Pancreas (tissue), 10 donors: ENCODE measurements at regions not wholly inside any gene's neighbourhood (a gene's known extent, or its start where the extent isn't known, plus 50 kb on each side); places are given as distances from the start of the nearest gene placed in this dataset.

ENCODE experiments used
- ATAC-seq, 4 donors: fragments of 200-7000 bp; cut with Tn5 transposase; one replicate each; pipeline versions ENCODE4 v1.8.0 to v1.9.1; 2020; ENCODE audit warnings: mild to moderate bottlenecking in 4 of 4, moderate library complexity in 4 of 4
- DNase-seq, 6 donors: peaks; one replicate each; pipeline ENCODE4 v3.0.0-alpha.2; 2020
- FAIRE-seq: peaks from 2 replicates; lab custom pipeline; 2012; peaks lifted over from hg19 to GRCh38; lab: Jason Lieb, UNC
- H3K27ac ChIP-seq, 4 donors: fragments of 200-600 bp; sonication (generic); 1 replicate in 3 of 4; 2 replicates in 1 of 4; pipeline versions ENCODE4 v1.5.0 to v1.8.0; 2020
- H3K27me3 ChIP-seq, 4 donors: fragments of 200-600 bp; one replicate each; pipeline ENCODE4 v1.8.0; 2021
- H3K36me3 ChIP-seq, 3 donors: fragments of 200-600 bp; sonication (generic) in 1 of 3; one replicate each; pipeline versions ENCODE4 v1.5.0 to v1.8.0; 2020 to 2021
- H3K4me1 ChIP-seq, 3 donors: fragments of 200-600 bp; one replicate each; pipeline ENCODE4 v1.8.0; 2021
- H3K4me3 ChIP-seq, 4 donors: fragments of 200-600 bp; sonication (generic) in 2 of 4; one replicate each; pipeline versions ENCODE4 v1.5.0 to v1.8.0; 2020 to 2021
- H3K9me3 ChIP-seq, 4 donors: fragments of 200-600 bp; one replicate each; pipeline ENCODE4 v1.8.0; 2021
- CTCF ChIP-seq, 4 donors: fragments of 200-600 bp; sonication (generic) in 3 of 4; IDR thresholded peaks; one replicate each; pipeline versions ENCODE4 v1.5.0 to v1.8.0; 2021; ENCODE audit warnings: antibody characterized with exemption in 4 of 4
- WGBS, 2 donors: extraction: QIAGEN DNeasy Blood & Tissue Kit; methylation state at CpG; one replicate each; pipeline ENCODE4 v1.1.7; 2013; 5-methylcytosine and 5-hydroxymethylcytosine counted together
- intact Hi-C, 3 donors: fragments of 100-400 bp; cut with DNase I; formaldehyde crosslinking; loops; one replicate each; pipeline versions ENCODE4 v1.11.1 to v1.14.2; 2022
- donor health status: healthy with polysubstance abuse.
- donor health status: DM: no; HTN: no; CAD: no; lungs with moderate emphysema.
- donor health status: DM: no; HTN: no; CAD: no.
- donor health status: control.
- donor health status: control.
- donor health status: Bipolar disorder and iron deficiency.
- donor health status: DM: yes; HTN: yes; CAD: no.
- donor health status: DM: no; HTN: no; CAD: no.
- donor health status: DM: no; HTN: no; CAD: no.
- donor health status: DM: yes; HTN: yes; CAD: no.

- H3K9me3 ChIP-seq, result no peaks in the 10 kb centered on the region
These were observed 431.7 kb downstream of the EFNB2 start for GRCh38 chr13:106103779-106104178.

GRCh38 chr13:106102786-106103185, 432.7 kb downstream of the EFNB2 start:
- WGBS, 2 donors, result 84 to 92% methylated on average over 4 of the region's 4 CpGs
- no peak for TF ChIP-seq CTCF (IDR thresholded peaks at IDR 0.05)
- Histone ChIP-seq H3K9me3 (no peaks in the 10 kb centered on the region), H3K36me3 (no peaks in the 10 kb centered on the region), H3K4me3 (no peak overlapping the region), H3K27ac (no peak overlapping the region), H3K4me1 (no peaks in the 10 kb centered on the region), H3K27me3 (no peaks in the 10 kb centered on the region)
- no peak for ATAC-seq
- intact Hi-C loops, result no loop called here
- no peak for FAIRE-seq
- DNase-seq, result no peak

More at GRCh38 chr13:106103779-106104178, 431.7 kb downstream of the EFNB2 start:
- WGBS, 2 donors, result 90 to 92% methylated on average over 10 of the region's 10 CpGs
- FAIRE-seq (no peak), DNase-seq (no peak), ATAC-seq (no peak)
- Histone ChIP-seq H3K4me3 (no peak overlapping the region), H3K36me3 (no peaks in the 10 kb centered on the region), H3K27me3 (no peaks in the 10 kb centered on the region), H3K4me1 (no peaks in the 10 kb centered on the region), H3K27ac (no peak overlapping the region)
- no peak for TF ChIP-seq CTCF (IDR thresholded peaks at IDR 0.05)
- intact Hi-C loops, result no loop called here

DNA sequence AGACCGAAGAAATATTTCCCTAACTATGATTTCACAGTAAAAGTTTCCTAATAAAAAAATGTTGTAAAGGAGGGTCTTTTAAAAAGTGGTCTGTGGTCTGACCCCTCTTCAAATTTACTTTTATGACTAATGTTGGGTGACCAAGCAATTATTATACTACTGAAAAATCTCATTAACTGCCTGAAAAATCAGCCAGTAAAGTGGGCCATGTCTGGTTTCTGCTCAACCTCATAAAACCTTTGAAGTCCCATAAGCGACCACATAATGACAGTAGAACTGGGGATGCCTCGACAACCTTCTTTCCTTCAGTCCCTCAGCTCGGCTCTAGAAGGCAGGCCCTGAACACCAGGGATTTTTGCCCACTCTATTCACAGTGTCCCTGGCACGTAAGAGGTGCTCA, 434.3 kb downstream of the EFNB2 start:
- Histone ChIP-seq H3K27ac (no peak overlapping the region), H3K4me3 (no peak overlapping the region), H3K27me3 (no peaks in the 10 kb centered on the region), H3K36me3 (no peaks in the 10 kb centered on the region), H3K9me3 (no peaks in the 10 kb centered on the region), H3K4me1 (no peaks in the 10 kb centered on the region)
- no peak for TF ChIP-seq CTCF (IDR thresholded peaks at IDR 0.05)
- intact Hi-C loops, result no loop called here
- FAIRE-seq, result no peak
- no peak for ATAC-seq
- 84 to 92% methylated on average over 5 of the region's 5 CpGs for WGBS, 2 donors
- no peak for DNase-seq

DNA sequence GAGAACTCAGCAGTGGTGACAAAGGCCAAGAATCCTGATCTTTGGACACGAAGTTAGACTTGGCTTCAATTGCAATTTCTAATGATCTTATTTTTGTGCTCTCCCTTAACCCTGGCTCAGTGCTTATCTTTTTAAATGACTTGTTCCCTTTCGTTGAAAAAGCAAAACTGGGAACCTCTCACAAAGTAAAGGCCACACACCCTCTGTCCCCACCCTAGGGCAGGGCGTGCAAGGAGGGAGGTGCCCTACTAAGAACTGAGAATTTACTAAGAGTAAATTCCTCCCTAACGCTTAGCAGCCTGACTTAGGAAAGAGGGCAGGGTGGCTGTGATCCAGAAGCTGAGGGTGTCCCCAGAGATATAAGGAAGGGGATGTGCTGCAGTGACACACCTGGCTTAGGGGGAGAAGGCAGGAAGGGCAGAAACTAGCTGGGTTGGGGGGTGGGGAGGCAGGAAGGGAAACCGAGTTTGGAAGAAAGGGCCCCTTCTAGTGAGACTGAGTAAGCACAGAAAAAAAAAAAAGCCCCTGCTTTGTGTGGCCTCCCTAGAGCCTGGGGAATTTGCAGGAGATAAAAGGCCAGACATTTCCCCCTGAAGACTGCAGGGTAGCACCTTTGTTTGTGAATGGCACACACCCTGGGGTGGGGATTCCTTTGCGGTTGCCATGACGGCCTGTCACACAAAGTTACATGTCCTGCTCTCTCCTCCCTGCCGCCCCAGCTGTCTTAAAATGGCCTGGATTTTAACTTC, 435.1 kb downstream of the EFNB2 start:
- DNase-seq, result no peak
- no peak overlapping the region for H3K4me3 ChIP-seq
- H3K27me3 ChIP-seq, result no peaks in the 10 kb centered on the region
- no peak for TF ChIP-seq CTCF (IDR thresholded peaks at IDR 0.05)
- intact Hi-C loops, result no loop called here
- peak in 3 of 4 donors; percentile 39 to 66 (median 47) for ATAC-seq
- FAIRE-seq, result no peak
- H3K27ac ChIP-seq, result no peak overlapping the region
- no peaks in the 10 kb centered on the region for H3K36me3 ChIP-seq
- no peaks in the 10 kb centered on the region for H3K9me3 ChIP-seq
- no peaks in the 10 kb centered on the region for H3K4me1 ChIP-seq
- 60 to 61% methylated on average over 8 of the region's 8 CpGs for WGBS, 2 donors

DNA sequence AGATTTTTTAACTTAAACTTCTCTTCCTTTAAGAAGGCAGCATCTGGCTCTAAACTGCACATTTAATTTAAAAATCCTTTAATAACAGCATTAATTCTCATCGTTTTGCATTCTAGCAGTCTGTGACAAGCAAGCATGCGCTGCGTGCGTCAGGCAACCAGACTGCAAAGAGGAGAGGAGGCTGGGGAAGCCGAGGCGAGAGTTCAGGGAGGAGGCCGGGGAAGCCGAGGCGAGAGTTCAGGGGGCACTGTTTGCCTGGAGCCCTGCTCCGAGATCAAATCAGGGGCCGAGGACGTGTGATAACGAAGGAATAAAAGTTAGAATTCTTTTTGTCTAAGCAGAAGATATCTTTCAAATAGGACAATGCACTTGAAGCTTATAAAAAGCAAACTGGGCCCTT, 435.7 kb downstream of the EFNB2 start:
- WGBS, 2 donors, result 89 to 90% methylated on average over 13 of the region's 13 CpGs
- Histone ChIP-seq H3K9me3 (no peaks in the 10 kb centered on the region), H3K4me1 (no peaks in the 10 kb centered on the region), H3K27me3 (no peaks in the 10 kb centered on the region), H3K4me3 (no peak overlapping the region), H3K36me3 (no peaks in the 10 kb centered on the region), H3K27ac (no peak overlapping the region)
- intact Hi-C loops, result no loop called here
- ATAC-seq (no peak), FAIRE-seq (no peak), DNase-seq (no peak)
- TF ChIP-seq CTCF (IDR thresholded peaks at IDR 0.05), result no peak
